NB4 (cell line): ENCODE measurements at regions not wholly inside any gene's neighbourhood (a gene's known extent, or its start where the extent isn't known, plus 50 kb on each side); places are given as distances from the start of the nearest gene placed in this dataset.

Experiments
- MYC ChIP-seq: IDR thresholded peaks from 2 replicates; pipeline ENCODE4 v1.6.1; 2011; ENCODE audit warnings: low read depth, low read length
- POLR2A ChIP-seq: IDR thresholded peaks from 2 replicates; pipeline ENCODE4 v1.6.1; 2011; ENCODE audit warnings: mild to moderate bottlenecking; ENCODE audit not compliant: insufficient read length; ENCODE audit errors: extremely low read depth
- TF ChIP-seq, protein P1 (sequence below): IDR thresholded peaks from one replicate; pipeline ENCODE4 v1.5.1; 2012; ENCODE audit warnings: low read depth, low read length
- TF ChIP-seq, protein P2 (sequence below): IDR thresholded peaks from 2 replicates; pipeline ENCODE4 v1.6.1; 2011; ENCODE audit warnings: low read depth, low read length

DNA sequence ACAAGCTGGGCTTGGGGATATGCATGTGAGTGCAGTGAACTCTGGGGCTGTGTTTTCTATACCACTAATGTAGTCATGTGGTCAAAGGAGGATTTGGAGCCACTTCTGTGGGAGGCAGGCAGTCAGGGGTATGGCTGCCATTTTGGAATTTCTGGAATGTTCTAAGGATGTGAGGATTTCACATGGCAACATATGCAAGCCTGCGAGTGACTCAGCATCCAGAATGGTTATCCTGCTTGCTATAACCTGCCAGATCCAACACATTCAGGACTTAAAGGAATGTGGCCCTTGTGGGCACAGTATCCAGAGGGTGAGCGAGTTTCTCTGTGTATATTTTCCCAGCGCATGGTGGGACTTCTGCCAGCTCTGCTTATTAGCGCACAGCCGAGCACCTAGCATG is 249.2 kb upstream of the PWP1 start:
- TF ChIP-seq, protein P1, sequence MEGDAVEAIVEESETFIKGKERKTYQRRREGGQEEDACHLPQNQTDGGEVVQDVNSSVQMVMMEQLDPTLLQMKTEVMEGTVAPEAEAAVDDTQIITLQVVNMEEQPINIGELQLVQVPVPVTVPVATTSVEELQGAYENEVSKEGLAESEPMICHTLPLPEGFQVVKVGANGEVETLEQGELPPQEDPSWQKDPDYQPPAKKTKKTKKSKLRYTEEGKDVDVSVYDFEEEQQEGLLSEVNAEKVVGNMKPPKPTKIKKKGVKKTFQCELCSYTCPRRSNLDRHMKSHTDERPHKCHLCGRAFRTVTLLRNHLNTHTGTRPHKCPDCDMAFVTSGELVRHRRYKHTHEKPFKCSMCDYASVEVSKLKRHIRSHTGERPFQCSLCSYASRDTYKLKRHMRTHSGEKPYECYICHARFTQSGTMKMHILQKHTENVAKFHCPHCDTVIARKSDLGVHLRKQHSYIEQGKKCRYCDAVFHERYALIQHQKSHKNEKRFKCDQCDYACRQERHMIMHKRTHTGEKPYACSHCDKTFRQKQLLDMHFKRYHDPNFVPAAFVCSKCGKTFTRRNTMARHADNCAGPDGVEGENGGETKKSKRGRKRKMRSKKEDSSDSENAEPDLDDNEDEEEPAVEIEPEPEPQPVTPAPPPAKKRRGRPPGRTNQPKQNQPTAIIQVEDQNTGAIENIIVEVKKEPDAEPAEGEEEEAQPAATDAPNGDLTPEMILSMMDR: no peak
- TF ChIP-seq POLR2A: no peak
- TF ChIP-seq MYC: no peak
- TF ChIP-seq, protein P2, sequence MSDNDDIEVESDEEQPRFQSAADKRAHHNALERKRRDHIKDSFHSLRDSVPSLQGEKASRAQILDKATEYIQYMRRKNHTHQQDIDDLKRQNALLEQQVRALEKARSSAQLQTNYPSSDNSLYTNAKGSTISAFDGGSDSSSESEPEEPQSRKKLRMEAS: no peak
